ENCODE measurements at regions not wholly inside any gene's neighbourhood (a gene's known extent, or its start where the extent isn't known, plus 50 kb on each side); places are given as distances from the start of the nearest gene placed in this dataset.

DNA sequence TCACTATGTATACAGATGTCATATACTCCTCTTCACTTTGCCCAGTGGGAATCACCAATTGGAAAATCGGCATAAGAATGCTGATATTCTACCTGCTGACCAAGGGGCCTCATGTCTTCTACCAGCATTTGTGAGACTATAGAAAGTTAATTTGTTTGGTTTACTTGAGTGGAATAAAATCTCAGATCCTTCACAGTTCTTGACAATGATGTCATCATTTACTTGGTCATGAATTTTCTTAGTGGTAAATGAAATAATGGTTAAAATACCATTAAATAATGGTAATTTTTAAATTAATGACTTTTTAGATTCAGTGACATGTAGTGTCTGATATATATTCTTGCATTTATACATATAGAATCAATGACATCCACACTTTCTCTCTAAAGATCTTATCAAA, 1052.6 kb downstream of the ADGRL3 start:
- no peak for DNase-seq (ENCODE audit: low read depth)

DNA sequence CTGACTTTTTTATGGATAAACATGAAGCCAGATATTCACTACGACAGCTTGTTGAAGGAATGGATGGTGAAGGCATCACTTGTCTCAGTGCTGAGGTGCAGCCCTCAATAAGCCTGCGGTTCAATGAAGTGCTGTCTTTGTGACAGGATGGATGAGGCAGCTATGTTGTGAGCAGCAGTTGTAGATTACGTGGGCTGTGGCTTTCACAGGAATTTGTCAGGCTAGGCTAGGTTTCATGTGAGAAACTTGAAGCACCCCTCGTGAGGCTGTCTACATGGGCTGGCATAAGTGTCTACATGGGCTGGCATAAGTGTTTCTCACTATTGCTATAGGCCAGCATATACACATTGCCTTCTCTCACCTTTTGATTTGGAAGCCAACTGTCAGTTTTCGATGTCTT, 1050.0 kb downstream of the ADGRL3 start:
- peak; percentile 10 for DNase-seq (ENCODE audit: low read depth)

DNA sequence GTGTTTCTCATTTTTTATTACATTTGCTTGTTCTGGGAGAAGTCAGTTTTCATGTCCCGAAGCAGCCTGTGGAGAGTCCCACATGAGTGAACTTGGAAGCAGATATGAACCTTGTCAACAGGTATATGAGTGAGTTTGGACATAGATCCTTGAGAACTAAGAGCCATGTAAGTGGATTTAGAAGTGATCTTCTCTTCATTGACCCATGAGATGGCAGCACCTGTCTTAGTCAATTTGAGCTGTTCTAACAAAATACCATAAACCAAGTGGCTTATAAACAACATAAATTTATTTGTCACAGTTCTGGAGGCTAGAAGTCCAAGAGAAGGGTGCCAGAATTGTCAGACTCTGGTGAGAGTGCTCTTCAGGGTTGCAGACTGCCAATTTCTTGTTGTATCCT, 1043.8 kb downstream of the ADGRL3 start:
- no peak for DNase-seq (ENCODE audit: low read depth)

DNA sequence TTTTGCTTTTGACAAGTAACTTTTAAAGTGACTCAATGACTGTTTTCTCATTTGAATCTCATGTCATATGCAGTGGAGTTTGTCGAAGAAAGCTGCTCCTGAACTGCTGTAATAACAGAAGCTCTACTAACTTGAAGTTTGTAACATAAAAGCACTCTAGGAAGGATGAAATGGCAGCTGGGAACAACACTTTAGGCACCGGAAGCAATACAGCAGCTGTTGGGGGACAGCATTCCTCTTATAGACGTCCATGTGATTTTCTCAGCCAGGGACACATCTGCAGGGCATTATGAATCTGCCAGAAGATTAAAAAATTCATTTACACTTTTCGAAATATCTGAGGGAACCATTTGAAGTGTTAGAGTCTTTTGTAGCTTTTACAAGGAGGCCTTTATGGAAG, 1035.8 kb downstream of the ADGRL3 start:
- no peak for DNase-seq (ENCODE audit: low read depth)

GRCh38 chr4:62232814-62233213, 1032.7 kb downstream of the ADGRL3 start:
- DNase-seq (ENCODE audit: low read depth), result no peak

DNA sequence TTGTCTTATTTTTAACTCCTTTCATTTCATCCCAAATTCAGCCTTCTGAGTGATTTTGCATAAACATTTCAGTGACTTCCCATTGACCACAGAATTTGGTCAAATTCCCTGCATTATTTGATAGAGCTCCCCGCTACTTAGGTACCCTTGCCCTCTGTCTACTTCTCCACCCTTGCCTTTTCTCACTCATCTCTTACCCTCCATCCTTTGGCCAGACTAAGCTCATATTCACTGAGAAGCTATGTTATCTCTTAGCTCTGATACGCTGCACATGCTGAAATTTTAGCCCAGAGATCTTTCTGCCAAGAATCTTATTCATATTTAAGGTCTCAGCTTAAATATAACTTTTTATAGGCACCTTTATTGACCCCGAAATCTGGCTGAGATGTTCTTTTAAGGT, 1031.9 kb downstream of the ADGRL3 start:
- DNase-seq (ENCODE audit: low read depth), result no peak

- DNase-seq (ENCODE audit: low read depth), result peak; percentile 15
Measured at GRCh38 chr4:62226082-62226481, 1026.0 kb downstream of the ADGRL3 start.

- DNase-seq (ENCODE audit: low read depth), result no peak
Measured at GRCh38 chr4:62222121-62222520, 1022.0 kb downstream of the ADGRL3 start.

GRCh38 chr4:62210486-62210885, 1010.4 kb downstream of the ADGRL3 start:
- no peak for DNase-seq (ENCODE audit: low read depth)

GRCh38 chr4:62209757-62210485, 1009.8 kb downstream of the ADGRL3 start:
- no peak for DNase-seq (ENCODE audit: low read depth)

- no peak for DNase-seq (ENCODE audit: low read depth)
Measured at GRCh38 chr4:62208921-62209320, 1008.8 kb downstream of the ADGRL3 start.

GRCh38 chr4:62204136-62204535, 1004.0 kb downstream of the ADGRL3 start:
- no peak for DNase-seq (ENCODE audit: low read depth)

- peak; percentile 17 for DNase-seq (ENCODE audit: low read depth)
Measured at GRCh38 chr4:62199291-62199810, 999.2 kb downstream of the ADGRL3 start.

DNA sequence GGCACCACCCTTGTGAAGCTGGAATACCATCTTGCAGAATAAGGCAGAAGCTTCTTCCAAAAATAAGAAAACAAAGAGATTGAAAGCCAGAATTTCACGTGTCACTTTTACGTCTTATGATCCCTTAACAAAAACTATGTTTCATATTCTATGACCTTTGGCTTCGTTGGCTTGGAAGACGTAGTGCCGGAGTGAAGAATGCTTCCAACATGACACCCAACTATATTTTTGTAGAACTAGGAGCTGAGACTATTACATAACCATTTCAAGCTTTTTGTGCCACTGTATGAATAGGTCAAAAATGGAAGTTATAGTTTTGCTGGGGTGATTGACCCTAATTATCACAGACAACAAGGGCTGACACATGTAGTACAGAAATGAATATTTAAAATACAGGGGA, 996.2 kb downstream of the ADGRL3 start:
- no peak for DNase-seq (ENCODE audit: low read depth)

GRCh38 chr4:62194342-62194741, 994.2 kb downstream of the ADGRL3 start:
- no peak for DNase-seq (ENCODE audit: low read depth)

DNA sequence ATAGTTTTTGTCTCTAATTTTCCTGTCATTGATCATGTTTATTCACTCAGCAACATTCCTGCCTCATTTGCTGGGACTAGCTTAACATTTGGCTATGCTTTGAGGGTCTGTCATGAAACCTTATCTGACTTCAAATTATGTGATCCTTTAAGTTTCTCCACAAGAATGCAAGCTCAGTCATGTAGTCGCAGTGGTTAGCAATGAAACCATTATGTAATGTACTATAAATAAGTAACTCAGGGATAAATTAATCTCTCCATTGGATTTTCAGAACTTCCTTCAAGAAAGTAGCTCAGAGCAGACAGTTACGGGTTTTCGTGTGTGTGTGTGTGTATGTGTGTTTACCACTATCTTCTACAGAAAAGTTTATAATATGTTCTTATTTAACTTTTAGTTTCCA, 993.6 kb downstream of the ADGRL3 start:
- DNase-seq (ENCODE audit: low read depth), result no peak

GRCh38 chr4:62191451-62192240, 991.5 kb downstream of the ADGRL3 start:
- DNase-seq (ENCODE audit: low read depth), result no peak

DNA sequence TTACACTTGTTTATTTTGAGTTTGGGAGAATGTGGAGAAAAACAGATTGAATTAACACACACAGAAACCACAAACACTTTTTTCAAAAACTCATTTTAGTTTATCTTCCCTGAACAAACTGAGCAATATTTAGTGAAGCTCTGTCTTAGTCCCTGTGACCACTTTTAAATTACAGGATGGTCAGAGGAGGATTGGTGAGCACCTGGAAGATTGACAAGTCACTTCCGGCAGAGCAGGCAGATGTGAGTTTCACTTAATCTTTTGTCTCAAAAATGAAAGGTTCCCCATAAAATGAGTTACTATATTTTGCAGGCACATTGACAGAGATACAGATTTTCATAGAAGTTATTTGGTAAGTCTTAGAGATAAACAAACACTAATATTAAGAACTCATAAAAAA, 970.1 kb downstream of the ADGRL3 start:
- no peak for DNase-seq (ENCODE audit: low read depth)

GRCh38 chr4:62168681-62169080, 968.6 kb downstream of the ADGRL3 start:
- DNase-seq (ENCODE audit: low read depth), result no peak

GRCh38 chr4:62162606-62163005, 962.5 kb downstream of the ADGRL3 start:
- DNase-seq (ENCODE audit: low read depth), result no peak

GRCh38 chr4:62161446-62161845, 961.3 kb downstream of the ADGRL3 start:
- no peak for DNase-seq (ENCODE audit: low read depth)

DNA sequence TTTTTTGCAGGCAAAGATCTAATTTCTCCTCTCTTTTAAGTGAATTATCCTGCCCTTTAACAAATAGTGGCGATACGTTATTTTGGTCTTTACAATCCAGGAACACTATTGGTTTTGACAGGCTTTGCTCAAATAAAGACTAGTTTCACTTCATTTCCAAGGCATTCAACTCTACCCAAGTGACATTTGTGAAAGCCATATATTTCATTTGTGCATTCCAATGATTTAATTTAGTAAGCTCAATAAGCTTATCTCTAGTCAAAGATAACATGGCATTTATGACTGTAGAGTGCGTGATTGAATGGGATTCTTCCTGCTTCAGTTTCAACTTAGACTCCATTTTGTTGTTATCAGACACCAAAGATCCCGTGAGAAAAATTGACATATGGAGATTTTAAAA, 959.8 kb downstream of the ADGRL3 start:
- DNase-seq (ENCODE audit: low read depth), result no peak

- DNase-seq (ENCODE audit: low read depth), result no peak
Measured at GRCh38 chr4:62159306-62159705, 959.2 kb downstream of the ADGRL3 start.

Measured in ELR (cell line).